ENCODE measurements at regions not wholly inside any gene's neighbourhood (a gene's known extent, or its start where the extent isn't known, plus 50 kb on each side); places are given as distances from the start of the nearest gene placed in this dataset.

- DNase-seq = no peak
These were observed 853.9 kb downstream of the SORCS3 start for GRCh38 chr10:105494944-105495343.

DNA sequence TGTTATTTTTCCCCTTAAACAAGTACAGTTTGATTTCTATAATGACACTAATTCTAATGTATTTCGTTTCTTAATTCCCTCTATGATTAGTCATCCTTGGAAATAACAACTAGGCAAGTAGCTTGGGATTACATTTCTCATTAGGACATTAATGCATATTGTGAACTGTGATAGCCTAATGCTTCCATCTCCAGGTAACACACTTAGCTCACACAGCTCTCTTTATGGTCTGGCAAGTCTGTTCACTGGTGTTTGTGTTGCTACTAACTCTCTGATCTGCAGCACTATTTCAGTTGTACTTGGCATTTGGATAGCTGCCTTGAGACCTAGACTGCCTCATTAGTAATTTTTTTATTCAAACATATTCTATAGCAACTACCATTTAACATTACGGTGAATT, 853.2 kb downstream of the SORCS3 start:
- no peak for DNase-seq

- DNase-seq = no peak
These were observed 832.1 kb downstream of the SORCS3 start for GRCh38 chr10:105473170-105473569.

GRCh38 chr10:105468759-105469158, 827.7 kb downstream of the SORCS3 start:
- DNase-seq = no peak

DNA sequence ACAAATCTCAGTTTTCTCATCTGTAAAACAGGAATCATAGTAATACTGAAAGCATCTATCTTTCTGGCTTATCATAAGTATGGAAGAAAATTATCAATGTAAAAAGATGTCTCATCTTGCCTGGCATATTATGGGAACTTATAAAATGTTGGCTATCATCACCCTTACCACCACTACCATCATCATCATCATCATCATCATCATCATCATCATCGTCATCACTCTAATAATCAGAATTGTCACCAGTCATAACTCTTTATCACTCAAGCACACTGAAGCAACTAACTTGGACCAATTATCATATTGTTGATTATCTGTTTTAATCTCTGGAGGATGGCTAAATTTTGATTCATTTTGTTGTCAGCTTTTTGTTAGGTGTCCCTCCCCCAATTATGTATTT, 825.4 kb downstream of the SORCS3 start:
- DNase-seq = no peak

DNA sequence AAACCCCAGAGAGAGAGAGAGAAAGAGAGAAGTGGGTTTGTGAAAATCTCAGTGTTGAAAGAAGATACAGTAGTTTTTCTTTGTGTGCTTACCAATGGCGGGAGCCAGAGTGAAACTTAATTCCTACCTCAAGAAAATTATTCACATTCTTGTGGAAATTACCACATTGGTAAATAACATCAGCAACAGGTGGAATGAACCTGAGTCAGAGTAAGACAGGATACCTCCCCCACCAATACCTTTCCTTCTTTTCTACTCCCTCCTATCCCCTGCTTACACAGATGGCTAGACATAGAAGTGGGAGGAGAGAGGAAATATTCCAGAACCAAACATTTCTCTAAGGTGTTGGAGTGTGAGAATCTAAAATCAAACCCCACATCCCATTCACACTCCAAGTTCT, 793.9 kb downstream of the SORCS3 start:
- no peak for DNase-seq

GRCh38 chr10:105413997-105414396, 772.9 kb downstream of the SORCS3 start:
- no peak for DNase-seq

DNA sequence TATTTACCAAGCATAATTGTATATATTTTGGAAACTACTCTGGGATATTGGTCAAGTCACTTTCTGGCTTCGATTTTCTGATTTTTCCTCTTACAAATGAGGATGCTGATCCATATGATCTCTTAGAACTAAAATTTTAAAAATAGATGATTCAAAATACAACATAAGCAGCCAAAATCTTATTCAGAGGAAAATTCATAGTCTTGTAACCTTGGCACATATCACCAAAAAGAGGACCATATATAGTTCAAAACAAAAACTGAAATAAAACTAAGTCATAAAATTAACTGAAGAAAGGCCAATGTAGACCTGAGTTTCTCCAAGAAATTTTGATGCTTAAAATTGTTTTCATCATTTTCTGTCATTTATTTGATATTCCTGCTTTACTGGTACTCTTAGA, 768.3 kb downstream of the SORCS3 start:
- DNase-seq = no peak

DNA sequence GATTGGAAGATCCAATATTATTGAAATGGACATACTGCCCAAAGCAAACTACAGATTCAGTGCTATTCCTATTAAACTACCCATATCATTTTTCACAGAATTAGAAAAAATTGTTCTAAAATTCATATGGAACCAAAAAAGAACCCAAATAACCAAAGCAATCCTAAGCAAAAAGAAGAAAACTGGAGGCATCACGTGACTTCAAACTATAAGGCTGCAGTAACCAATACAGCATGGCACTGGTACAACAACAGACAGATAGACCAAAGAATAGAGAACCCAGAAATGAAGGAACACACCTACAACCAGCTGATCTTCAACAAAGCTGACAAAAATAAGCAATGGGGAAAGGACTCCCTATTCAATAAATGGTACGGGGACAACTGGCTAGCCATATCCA, 765.4 kb downstream of the SORCS3 start:
- no peak for DNase-seq

DNA sequence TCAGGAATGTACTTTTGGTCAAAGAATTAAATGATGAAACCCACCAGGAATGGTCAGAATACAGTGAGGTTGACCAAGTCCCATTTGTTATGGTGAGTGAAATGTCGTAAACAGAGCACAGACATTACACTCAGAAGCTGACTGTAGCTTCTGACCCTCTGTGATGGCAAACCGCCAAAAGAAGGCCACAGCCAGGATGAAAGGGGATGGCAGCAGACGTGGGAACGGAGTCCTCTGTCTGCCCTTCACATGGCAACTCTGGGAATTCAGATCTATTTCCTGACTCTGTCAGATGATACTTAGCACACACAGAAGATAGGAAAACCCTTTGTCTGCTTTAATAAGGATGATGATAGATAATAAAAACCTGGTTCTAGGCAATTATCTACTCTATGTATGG, 757.1 kb downstream of the SORCS3 start:
- DNase-seq = no peak

- no peak for DNase-seq
These were observed 750.7 kb downstream of the SORCS3 start for GRCh38 chr10:105391670-105392351.

GRCh38 chr10:105387971-105388370, 746.9 kb downstream of the SORCS3 start:
- no peak for DNase-seq

GRCh38 chr10:105383978-105384377, 742.9 kb downstream of the SORCS3 start:
- no peak for DNase-seq

DNA sequence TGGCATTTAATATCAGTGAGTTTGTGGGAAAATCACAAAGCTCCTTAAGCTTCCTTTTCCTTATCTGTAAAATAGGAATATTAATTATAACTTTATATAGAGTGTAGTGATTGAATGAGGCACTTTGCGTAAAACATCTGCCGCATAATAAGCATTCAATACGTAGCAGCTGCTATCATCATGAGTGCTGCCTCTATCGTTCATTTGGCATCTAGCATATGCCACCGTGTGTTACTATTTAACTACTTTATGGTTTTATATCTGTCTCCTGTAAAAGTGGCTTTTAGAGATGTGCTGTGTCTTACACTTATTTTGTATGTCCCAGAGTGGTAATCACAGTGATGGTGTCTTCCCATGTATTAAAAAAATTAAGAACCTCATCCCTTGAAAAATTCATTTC, 729.6 kb downstream of the SORCS3 start:
- DNase-seq = no peak

DNA sequence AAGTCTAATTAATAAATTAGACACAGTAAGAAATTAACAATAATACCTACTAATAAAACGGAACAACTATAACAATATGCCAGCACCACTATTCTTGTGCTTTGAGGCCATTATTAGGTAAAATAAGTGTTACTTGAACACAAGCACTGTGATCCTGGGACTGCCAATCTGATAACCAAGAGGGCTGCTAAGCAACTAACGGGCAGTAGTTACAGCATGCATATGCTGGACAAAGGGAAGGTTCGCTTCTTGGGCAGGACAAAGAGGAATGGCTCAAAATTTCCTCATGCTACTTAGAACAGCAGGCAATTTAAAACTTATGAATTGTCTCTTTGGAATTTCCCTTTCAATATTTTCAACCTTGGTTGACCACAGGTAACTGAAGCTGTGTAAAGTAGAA, 718.6 kb downstream of the SORCS3 start:
- no peak for DNase-seq

- DNase-seq = no peak
These were observed 717.8 kb downstream of the SORCS3 start for GRCh38 chr10:105358911-105359310.

DNA sequence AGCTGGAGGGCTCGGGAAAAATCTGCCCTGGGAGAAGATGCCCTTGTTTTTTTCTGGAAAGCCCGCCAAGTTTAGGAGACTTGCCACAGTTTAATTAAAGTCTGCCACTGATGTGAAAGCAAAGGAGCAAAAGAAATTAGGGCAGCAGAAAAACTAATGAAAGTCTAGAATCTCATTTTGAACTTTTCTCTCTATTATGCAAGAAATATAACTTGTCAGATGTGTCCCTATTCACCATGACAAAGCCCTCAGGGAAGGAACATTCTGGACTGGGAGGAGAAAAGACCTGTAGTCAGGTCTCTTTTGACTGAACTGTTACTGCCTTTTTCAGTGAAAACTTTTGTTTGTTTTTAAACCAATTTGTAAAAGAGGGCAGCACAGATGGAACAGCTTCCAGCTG, 715.5 kb downstream of the SORCS3 start:
- no peak for DNase-seq

DNA sequence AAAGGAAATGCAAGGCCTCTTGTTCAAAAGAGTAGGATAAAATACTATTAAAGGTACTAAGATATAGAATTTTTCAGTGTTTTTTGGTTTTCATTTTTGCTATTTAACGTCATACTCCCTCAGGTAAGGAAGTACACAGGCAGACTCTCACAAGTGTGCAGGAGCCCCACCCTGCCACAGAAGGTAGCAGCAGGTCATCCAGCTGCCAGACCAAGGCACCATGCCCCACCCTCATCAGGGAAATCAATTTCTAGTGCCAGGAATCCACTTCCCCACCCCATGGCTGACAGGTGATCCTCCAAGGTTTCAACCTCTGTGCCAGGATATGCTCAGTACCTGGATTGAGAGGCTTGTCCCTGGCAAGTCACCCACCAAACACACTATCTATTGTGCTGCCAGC, 712.9 kb downstream of the SORCS3 start:
- no peak for DNase-seq

DNA sequence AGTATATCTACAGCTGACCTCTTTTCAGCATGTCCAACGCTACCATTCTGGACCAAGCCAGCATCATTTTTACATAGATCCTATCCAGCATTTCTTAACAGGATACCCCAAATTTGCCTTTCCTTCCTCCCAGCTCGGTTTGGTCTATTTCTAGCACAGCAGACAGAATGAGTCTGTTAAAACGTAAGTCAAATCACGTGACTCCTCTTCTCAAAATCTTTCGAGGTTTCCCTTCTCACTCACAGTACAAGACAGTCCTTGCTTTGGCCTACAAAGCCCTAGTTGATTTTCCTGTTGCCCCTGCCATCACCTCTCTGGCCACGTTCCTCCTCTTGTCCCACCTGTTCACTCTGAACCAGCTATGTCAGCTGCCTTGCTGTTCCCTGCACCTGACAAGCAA, 711.7 kb downstream of the SORCS3 start:
- DNase-seq = no peak

GRCh38 chr10:105352281-105352680, 711.2 kb downstream of the SORCS3 start:
- DNase-seq = no peak

- DNase-seq = no peak
These were observed 710.1 kb downstream of the SORCS3 start for GRCh38 chr10:105351187-105351586.

- no peak for DNase-seq
These were observed 706.4 kb downstream of the SORCS3 start for GRCh38 chr10:105347487-105347886.

DNA sequence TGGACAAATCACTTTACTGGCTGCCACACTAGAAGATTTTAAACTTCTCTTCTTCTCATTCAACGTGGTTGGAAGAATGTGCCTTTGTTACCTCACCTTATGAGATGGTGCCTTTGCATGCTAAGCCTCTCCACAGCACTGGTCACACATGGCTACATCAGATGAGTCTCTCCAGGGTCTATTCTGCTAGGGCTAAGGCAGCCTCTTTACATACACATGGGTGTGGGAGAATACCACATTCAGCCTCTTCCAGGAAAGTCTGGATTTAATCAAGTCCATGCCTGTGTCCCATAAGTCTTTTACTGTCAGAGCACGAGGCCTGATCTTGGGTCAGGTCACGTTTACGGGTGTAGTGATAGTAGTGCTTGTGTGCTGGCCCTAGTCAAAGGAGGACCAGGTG, 701.5 kb downstream of the SORCS3 start:
- no peak for DNase-seq

GRCh38 chr10:105339669-105340068, 698.6 kb downstream of the SORCS3 start:
- DNase-seq = no peak

GRCh38 chr10:105328503-105329133, 687.5 kb downstream of the SORCS3 start:
- no peak for DNase-seq

All from RPMI8226 (cell line).